GM13976 (cell line): ENCODE measurements at regions not wholly inside any gene's neighbourhood (a gene's known extent, or its start where the extent isn't known, plus 50 kb on each side); places are given as distances from the start of the nearest gene placed in this dataset.
A peak's percentile ranks its signal among the peaks of the same experiment; 100 is the strongest.

Experiments used
- DNase-seq: peaks from one replicate; pipeline ENCODE4 v3.0.0; 2012; ENCODE audit warnings: low spot score
- in situ Hi-C: fragments of 300-500 bp; cut with MboI; formaldehyde crosslinking; loops from one replicate; pipeline ENCODE4 v1.12.0; 2022; ENCODE audit warnings: low sequenced_read_pairs, mixed read lengths, inconsistent platforms; ENCODE audit not compliant: unreplicated experiment
- TF ChIP-seq, protein P1 (sequence below): IDR thresholded peaks from 2 replicates; pipeline ENCODE4 v1.5.1; 2012; ENCODE audit warnings: borderline replicate concordance, mild to moderate bottlenecking; ENCODE audit not compliant: insufficient read depth; ENCODE audit errors: extremely low read depth, missing control alignments, control extremely low read depth

DNA sequence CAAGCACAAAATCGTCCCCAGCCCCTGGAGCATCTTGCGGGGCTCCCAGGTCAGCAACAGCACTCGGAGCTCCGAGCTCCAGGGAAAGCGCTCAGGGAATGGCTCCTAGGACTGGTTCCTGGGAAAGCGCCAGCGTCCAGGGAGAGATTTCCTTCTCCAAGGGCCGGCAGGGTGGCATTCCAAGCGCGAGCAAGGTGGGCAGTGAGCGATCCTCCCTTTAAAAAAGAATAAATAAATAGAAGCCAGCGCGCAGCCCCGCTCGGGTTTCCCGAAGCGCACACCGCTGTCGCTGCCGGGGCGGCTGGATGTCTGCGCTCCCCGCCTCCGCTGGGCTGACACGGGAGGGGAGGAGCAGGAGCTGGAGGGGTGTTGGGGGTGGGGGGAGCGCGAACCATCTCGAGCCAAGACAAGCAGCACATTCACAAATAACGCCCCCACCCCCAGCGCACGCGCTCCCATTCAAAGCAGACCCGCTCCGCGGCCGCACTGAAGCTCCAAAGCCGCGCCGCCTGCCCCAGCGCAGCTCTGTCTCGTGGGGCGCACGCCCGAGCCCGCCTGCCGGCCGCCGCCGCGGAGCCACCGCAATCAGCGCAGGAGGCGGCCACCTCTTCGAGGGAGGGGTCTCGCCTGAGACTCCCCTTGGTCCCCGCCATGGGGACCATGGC is 327.4 kb downstream of the SH3GL2 start:
- in situ Hi-C loops: no loop called here
- peak; percentile 9 for DNase-seq
- TF ChIP-seq, protein P1, sequence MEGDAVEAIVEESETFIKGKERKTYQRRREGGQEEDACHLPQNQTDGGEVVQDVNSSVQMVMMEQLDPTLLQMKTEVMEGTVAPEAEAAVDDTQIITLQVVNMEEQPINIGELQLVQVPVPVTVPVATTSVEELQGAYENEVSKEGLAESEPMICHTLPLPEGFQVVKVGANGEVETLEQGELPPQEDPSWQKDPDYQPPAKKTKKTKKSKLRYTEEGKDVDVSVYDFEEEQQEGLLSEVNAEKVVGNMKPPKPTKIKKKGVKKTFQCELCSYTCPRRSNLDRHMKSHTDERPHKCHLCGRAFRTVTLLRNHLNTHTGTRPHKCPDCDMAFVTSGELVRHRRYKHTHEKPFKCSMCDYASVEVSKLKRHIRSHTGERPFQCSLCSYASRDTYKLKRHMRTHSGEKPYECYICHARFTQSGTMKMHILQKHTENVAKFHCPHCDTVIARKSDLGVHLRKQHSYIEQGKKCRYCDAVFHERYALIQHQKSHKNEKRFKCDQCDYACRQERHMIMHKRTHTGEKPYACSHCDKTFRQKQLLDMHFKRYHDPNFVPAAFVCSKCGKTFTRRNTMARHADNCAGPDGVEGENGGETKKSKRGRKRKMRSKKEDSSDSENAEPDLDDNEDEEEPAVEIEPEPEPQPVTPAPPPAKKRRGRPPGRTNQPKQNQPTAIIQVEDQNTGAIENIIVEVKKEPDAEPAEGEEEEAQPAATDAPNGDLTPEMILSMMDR: no peak

DNA sequence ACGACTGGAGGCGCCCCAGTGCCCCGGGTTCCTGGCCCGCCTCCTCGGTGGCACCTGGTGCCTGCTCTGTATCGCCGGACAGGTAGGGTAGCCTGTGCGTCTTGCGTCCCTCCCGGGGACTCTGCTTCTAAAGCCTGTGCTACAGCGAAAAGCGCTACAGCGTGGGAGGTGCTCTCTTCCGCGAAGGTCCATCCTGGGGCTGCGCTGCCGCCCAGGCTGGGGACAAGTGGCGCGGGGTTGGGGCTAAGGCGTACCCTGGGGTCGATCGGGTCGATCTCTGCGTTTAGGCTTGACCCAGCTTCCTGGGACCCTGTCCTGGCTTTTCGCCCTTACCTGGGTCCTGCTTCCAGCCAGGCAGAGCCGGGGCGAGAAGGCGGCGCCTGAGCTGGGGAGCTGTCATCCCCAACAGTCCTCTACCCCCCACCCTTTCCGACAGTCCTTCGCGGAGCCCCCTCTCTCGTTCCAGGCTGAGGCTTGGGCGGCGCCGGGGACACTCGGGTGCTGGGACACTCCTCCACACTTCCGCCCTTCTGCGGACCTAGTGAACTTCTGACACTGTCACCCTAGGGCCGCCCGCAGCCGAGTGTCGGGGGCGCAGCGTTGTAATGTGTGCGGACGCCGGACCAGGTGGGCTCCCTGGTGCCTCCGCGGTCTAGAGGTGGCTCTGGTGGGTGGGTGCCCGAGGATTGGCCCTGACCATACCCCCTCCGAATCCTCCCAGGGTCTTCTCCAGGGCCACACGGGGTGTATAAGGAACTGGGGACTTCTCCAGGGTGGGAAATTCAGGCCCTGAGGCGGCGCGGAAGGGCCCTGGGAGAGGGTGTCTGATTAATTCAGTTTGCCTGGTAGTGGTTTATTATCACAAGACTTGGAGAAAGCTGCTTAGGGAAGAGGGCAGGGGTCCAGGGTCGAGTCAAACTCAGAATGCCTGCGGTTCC is 328.2 kb downstream of the SH3GL2 start:
- in situ Hi-C loops: no loop called here
- DNase-seq: peak; percentile 24
- TF ChIP-seq, protein P1: no peak

DNA sequence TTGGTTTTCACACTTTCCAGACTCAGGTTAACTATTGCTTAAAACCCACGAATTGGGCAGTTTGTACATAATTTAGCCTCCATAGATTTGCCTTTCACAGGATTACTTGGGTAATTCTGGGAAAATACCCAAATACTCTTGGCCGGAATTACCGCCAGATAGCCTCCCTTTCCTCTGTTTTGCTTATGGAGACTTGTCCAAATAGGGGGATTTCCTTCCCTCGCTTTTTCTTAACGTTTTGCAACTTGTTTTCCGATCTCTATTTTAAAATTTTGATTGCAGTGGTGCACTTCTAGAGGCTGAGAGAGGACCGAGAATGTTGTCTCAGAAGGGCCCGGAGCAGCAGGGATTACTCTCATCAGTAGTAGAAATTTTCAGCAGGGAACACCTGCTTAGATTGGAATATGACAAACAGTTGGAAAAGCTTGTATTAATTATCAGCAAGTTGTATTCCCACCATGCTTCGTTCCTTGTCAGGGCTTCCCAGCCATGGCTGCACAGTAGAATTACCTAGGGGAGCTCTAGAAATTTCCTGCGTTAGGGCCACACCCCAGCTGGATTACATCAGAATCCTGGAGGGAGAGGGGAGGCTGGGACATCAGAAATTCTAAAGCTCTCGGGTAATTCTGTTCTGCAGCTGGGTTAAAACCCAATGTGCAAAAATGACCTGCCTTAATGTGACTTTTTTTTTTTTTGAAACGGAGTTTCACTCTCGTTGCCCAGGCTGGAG is 329.1 kb downstream of the SH3GL2 start:
- in situ Hi-C loops: no loop called here
- TF ChIP-seq, protein P1: no peak
- DNase-seq: no peak

DNA sequence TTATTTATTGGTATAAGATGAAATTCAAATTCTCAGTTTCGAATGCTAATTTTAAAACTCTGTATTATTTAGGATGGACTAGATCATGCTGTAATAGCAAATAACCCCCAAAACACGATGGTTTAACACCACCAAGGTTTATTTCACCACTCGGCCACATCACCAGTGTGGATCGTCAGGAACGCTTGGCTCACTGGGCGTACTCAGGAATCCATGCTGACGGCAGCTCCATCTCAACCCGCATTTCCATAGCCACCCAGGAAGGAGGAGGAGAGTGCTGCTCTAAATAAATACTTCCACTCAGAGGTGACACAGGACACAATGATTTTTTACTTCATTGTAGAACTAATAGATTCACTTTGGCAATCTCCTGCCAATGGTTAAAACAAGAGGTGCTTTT is 347.4 kb downstream of the SH3GL2 start:
- TF ChIP-seq, protein P1: no peak
- no peak for DNase-seq
- in situ Hi-C loops: no loop called here

DNA sequence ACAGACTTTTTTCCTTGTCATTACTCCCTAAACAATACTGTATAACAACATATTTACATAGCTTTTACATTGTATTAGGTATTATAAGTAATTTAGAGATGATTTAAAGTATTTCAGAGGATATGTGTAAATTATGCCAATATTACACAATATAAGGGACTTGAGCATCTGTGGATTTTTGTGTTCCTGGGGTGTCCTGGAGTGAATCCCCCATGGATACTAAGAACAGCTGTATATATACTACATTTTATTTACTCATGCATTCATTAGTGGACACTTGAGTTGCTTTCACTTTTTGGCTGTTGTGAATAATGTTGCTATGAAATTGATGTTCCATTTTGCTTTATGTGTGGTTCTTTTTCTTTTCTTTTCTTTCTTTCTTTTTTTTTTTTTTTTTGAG is 348.8 kb downstream of the SH3GL2 start:
- no peak for DNase-seq
- TF ChIP-seq, protein P1: no peak
- in situ Hi-C loops: no loop called here

DNA sequence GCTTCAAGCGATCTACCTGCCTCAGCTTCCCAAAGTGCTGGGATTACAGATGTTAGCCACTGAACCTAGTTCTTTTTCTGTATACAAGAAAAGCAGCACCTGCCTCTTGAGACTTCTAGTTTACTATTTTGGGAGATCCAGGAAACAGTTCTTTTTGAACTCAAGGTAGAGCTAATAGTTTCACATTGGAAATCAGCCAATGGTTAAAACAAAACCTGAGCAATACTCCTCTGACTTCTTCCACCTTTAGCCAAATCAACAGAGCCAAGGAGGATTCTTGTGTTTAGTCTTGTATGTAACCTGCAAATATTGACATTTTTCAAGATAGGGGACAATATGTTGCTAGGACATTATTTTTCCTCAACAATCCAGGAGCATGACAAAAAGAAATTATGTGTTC is 349.4 kb downstream of the SH3GL2 start:
- no peak for DNase-seq
- TF ChIP-seq, protein P1: no peak
- in situ Hi-C loops: no loop called here
